ENCODE measurements at regions not wholly inside any gene's neighbourhood (a gene's known extent, or its start where the extent isn't known, plus 50 kb on each side); places are given as distances from the start of the nearest gene placed in this dataset.
A peak's percentile ranks its signal among the peaks of the same experiment; 100 is the strongest.

DNA sequence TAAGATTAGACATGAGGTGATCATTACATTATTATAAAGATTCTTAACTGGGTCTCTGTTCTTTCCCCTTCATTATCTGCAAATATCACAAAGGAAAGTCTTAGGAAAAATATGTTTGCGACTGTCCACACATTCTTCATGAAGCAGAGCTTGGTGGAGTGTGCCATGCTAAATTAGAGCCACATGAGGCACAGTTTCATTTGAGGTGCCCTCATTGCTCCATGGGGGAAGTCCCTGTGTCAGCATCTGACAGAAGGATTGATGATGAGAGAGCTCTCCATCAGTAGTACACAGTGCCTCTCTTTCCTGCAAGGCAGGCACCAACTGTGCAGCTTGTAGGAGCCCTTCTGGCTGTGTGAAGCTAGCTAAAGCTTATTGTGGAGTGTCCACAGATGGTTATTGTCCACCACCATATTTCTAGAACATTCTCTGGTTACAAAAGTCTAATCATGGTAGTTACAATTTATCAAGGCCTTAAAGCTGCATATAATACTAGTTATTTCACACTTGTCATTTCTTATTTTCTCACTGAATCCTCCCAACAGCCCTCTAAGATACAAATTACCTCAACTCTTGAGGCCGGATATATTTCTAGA, 63.9 kb downstream of the C9orf152 start:
- no peak for ATAC-seq

DNA sequence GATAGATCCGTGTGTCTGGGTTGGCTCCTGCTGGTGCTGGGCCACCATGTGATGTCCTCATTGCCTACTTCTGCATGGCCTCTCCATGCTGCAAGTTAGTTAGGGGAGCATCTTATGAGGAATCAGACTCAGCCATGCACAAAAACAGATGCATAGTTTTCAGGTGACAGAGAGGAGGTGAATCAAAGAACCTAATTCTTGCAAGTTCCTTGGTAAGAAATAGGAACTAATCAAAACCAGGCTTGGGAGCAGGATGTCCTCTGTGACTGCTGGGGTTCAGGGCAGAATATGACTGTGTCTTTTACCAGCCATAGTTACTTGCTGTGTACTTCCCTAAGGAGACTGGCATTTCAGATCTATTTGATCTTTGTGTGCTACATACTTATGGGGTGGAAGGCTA, 61.6 kb downstream of the C9orf152 start:
- TF ChIP-seq ARNTL (CRISPR knock-in tag; IDR thresholded peaks at IDR 0.05; ENCODE audit: borderline replicate concordance, low read depth) (no peak), ISL1 (CRISPR knock-in tag; IDR thresholded peaks at IDR 0.05) (no peak), ZNF70 (CRISPR knock-in tag; IDR thresholded peaks at IDR 0.05) (no peak), ESRRG (CRISPR knock-in tag; IDR thresholded peaks at IDR 0.05) (no peak), GLIS3 (CRISPR knock-in tag; IDR thresholded peaks at IDR 0.05) (no peak), ZNF565 (CRISPR knock-in tag; conservative IDR thresholded peaks at IDR 0.05; ENCODE audit: low read depth) (no peak), CSDC2 (CRISPR knock-in tag; IDR thresholded peaks at IDR 0.05) (no peak), TOX (CRISPR knock-in tag; IDR thresholded peaks at IDR 0.05; ENCODE audit: borderline replicate concordance) (no peak), BACH2 (CRISPR knock-in tag; IDR thresholded peaks at IDR 0.05; ENCODE audit: borderline replicate concordance) (no peak), ZC3H10 (CRISPR knock-in tag; IDR thresholded peaks at IDR 0.05) (no peak), PPARA (CRISPR knock-in tag; IDR thresholded peaks at IDR 0.05; ENCODE audit: borderline replicate concordance) (no peak), SNAI2 (CRISPR knock-in tag; IDR thresholded peaks at IDR 0.05) (no peak)
- TF ChIP-seq, protein P1, sequence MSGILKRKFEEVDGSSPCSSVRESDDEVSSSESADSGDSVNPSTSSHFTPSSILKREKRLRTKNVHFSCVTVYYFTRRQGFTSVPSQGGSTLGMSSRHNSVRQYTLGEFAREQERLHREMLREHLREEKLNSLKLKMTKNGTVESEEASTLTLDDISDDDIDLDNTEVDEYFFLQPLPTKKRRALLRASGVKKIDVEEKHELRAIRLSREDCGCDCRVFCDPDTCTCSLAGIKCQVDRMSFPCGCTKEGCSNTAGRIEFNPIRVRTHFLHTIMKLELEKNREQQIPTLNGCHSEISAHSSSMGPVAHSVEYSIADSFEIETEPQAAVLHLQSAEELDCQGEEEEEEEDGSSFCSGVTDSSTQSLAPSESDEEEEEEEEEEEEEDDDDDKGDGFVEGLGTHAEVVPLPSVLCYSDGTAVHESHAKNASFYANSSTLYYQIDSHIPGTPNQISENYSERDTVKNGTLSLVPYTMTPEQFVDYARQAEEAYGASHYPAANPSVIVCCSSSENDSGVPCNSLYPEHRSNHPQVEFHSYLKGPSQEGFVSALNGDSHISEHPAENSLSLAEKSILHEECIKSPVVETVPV (CRISPR knock-in tag; IDR thresholded peaks at IDR 0.05), result no peak
- TF ChIP-seq, protein P2, sequence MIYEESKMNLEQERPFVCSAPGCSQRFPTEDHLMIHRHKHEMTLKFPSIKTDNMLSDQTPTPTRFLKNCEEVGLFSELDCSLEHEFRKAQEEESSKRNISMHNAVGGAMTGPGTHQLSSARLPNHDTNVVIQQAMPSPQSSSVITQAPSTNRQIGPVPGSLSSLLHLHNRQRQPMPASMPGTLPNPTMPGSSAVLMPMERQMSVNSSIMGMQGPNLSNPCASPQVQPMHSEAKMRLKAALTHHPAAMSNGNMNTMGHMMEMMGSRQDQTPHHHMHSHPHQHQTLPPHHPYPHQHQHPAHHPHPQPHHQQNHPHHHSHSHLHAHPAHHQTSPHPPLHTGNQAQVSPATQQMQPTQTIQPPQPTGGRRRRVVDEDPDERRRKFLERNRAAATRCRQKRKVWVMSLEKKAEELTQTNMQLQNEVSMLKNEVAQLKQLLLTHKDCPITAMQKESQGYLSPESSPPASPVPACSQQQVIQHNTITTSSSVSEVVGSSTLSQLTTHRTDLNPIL (CRISPR knock-in tag; IDR thresholded peaks at IDR 0.05; ENCODE audit: low read depth), result no peak
- TF ChIP-seq, protein P3, sequence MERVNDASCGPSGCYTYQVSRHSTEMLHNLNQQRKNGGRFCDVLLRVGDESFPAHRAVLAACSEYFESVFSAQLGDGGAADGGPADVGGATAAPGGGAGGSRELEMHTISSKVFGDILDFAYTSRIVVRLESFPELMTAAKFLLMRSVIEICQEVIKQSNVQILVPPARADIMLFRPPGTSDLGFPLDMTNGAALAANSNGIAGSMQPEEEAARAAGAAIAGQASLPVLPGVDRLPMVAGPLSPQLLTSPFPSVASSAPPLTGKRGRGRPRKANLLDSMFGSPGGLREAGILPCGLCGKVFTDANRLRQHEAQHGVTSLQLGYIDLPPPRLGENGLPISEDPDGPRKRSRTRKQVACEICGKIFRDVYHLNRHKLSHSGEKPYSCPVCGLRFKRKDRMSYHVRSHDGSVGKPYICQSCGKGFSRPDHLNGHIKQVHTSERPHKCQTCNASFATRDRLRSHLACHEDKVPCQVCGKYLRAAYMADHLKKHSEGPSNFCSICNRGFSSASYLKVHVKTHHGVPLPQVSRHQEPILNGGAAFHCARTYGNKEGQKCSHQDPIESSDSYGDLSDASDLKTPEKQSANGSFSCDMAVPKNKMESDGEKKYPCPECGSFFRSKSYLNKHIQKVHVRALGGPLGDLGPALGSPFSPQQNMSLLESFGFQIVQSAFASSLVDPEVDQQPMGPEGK (CRISPR knock-in tag; IDR thresholded peaks at IDR 0.05; ENCODE audit: borderline replicate concordance), result no peak
- peak; percentile 31 for ATAC-seq

More for the DNA sequence above, 63.9 kb downstream of the C9orf152 start:
- TF ChIP-seq ARNTL (CRISPR knock-in tag; IDR thresholded peaks at IDR 0.05; ENCODE audit: borderline replicate concordance, low read depth), result no peak

DNA sequence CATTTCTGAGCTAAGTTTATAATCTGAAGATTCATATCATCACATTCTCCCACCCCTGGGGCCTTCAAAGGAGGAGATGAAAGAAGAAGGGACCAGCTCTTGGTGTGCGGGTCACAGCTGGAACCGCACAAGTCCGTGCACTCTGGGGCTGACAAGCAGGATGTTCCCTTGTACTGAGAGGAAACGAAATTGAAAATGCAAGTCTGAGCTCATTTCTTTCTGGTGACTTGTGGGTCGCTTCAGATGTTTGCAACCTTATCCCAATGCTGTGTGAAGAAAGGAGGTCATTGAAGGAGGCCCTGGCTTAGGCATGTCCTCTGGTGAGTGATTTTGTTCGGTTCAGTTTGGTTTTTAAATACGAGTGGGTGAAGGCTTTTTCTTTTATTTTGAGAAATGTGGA, 59.6 kb downstream of the C9orf152 start:
- TF ChIP-seq, protein P1 (CRISPR knock-in tag; IDR thresholded peaks at IDR 0.05), result no peak
- TF ChIP-seq, protein P3 (CRISPR knock-in tag; IDR thresholded peaks at IDR 0.05; ENCODE audit: borderline replicate concordance), result no peak
- TF ChIP-seq ZFP3 (CRISPR knock-in tag; IDR thresholded peaks at IDR 0.05), result no peak
- TF ChIP-seq ARNTL (CRISPR knock-in tag; IDR thresholded peaks at IDR 0.05; ENCODE audit: borderline replicate concordance, low read depth), result no peak
- no peak for TF ChIP-seq ZNF8 (CRISPR knock-in tag; IDR thresholded peaks at IDR 0.05)
- TF ChIP-seq BACH2 (CRISPR knock-in tag; IDR thresholded peaks at IDR 0.05; ENCODE audit: borderline replicate concordance), result no peak
- no peak for TF ChIP-seq RARB (CRISPR knock-in tag; IDR thresholded peaks at IDR 0.05)
- TF ChIP-seq SNAI2 (CRISPR knock-in tag; IDR thresholded peaks at IDR 0.05), result no peak
- no peak for TF ChIP-seq TOX (CRISPR knock-in tag; IDR thresholded peaks at IDR 0.05; ENCODE audit: borderline replicate concordance)
- ATAC-seq, result no peak

DNA sequence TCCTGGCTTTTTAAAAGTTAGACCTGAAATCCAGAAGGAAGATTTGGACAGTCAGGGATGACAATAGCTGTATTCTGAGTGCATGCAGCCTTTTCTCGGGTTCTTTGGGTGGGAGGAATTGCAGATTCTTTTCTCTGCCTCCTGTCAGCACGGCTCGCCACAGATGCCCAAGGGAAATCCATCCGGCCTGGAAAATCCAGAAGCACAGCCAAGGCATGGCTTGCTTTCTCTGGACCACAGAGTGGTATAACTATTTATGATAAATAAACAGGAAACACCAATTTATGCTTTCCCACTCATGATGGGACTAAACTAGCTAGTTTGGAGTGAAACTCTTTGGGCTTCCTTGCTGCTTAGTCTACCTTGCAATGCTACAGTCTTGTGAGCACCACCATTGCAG, 59.1 kb downstream of the C9orf152 start:
- TF ChIP-seq ISL1 (CRISPR knock-in tag; IDR thresholded peaks at IDR 0.05) (no peak), BACH2 (CRISPR knock-in tag; IDR thresholded peaks at IDR 0.05; ENCODE audit: borderline replicate concordance) (no peak), ARNTL (CRISPR knock-in tag; IDR thresholded peaks at IDR 0.05; ENCODE audit: borderline replicate concordance, low read depth) (no peak), ZNF70 (CRISPR knock-in tag; IDR thresholded peaks at IDR 0.05) (no peak), ZC3H10 (CRISPR knock-in tag; IDR thresholded peaks at IDR 0.05) (no peak)
- ATAC-seq, result no peak
